B cell (primary cell): ENCODE measurements at regions not wholly inside any gene's neighbourhood (a gene's known extent, or its start where the extent isn't known, plus 50 kb on each side); places are given as distances from the start of the nearest gene placed in this dataset.

Experiments
- ATAC-seq: fragments of 200-7000 bp; cut with Tn5 transposase; one replicate; pipeline ENCODE4 v1.10.0; 2021; ENCODE audit warnings: low read depth, mild to moderate bottlenecking, moderate number of reproducible peaks, moderate library complexity
- CTCF ChIA-PET: fragments of 350-600 bp; sonication (Branson Sonifier 250); formaldehyde crosslinking; loops from one replicate; lab custom pipeline; 2021; ENCODE audit warnings: antibody characterized with exemption, inconsistent platforms; lab: Charles Lee
- POLR2A ChIA-PET: fragments of 350-600 bp; sonication (Branson Sonifier 250); formaldehyde crosslinking; loops from one replicate; lab custom pipeline; 2021; ENCODE audit warnings: antibody characterized with exemption; lab: Charles Lee
- DNase-seq: peaks from one replicate; pipeline ENCODE4 v3.0.0; 2013
- H2AFZ ChIP-seq: 2 replicates; pipeline ENCODE4 v1.6.1; 2012; ENCODE audit warnings: mild to moderate bottlenecking, low read depth, low read length; ENCODE audit not compliant: insufficient read depth, poor library complexity, severe bottlenecking
- H3K27ac ChIP-seq, 2 donors: 1 replicate in 1 of 2; 2 replicates in 1 of 2; pipeline ENCODE4 v1.5.1; 2012 to 2013; ENCODE audit warnings: low read length in 2 of 2, mild to moderate bottlenecking in 2 of 2, moderate library complexity in 1 of 2
- H3K27me3 ChIP-seq, 4 experiments: fragments of 200-600 bp in 1 of 4; sonication (generic) in 1 of 4; replicated peaks in 1 of 4; 1 replicate in 2 of 4; 2 replicates in 2 of 4; pipeline versions ENCODE4 v1.6.1 to v1.7.0; 2013 to 2016; ENCODE audit warnings: low read length in 3 of 4, mild to moderate bottlenecking in 2 of 4, mixed read lengths in 1 of 4, moderate library complexity in 1 of 4; ENCODE audit not compliant: insufficient read depth in 4 of 4, control insufficient read depth in 3 of 4; ENCODE audit errors: control extremely low read depth in 1 of 4
- H3K36me3 ChIP-seq, 2 experiments: replicated peaks in 1 of 2; 1 replicate in 1 of 2; 2 replicates in 1 of 2; pipeline versions ENCODE4 v1.6.1 to v1.7.1; 2013; ENCODE audit warnings: low read length in 1 of 2; ENCODE audit not compliant: insufficient read depth in 2 of 2, control insufficient read depth in 1 of 2; ENCODE audit errors: control extremely low read depth in 1 of 2, extremely low read depth in 1 of 2
- H3K4me1 ChIP-seq, 2 donors: fragments of 200-600 bp in 1 of 2; sonication (generic) in 1 of 2; 1 replicate in 1 of 2; 2 replicates in 1 of 2; pipeline versions ENCODE4 v1.5.1 to v1.6.1; 2013 to 2017; ENCODE audit warnings: low read length in 2 of 2; ENCODE audit not compliant: control insufficient read depth in 2 of 2, insufficient read depth in 2 of 2
- H3K4me2 ChIP-seq: replicated peaks from 2 replicates; pipeline ENCODE3; 2012; ENCODE audit warnings: mild to moderate bottlenecking, low read depth, low read length; ENCODE audit not compliant: poor library complexity, severe bottlenecking
- H3K4me3 ChIP-seq, 5 experiments: fragments of 200-600 bp in 1 of 5; sonication (generic) in 1 of 5; 1 replicate in 3 of 5; 2 replicates in 2 of 5; pipeline versions ENCODE4 v1.5.1 to v1.7.0; 2011 to 2016; ENCODE audit warnings: low read length in 4 of 5, mild to moderate bottlenecking in 4 of 5, low read depth in 2 of 5, control low read depth in 1 of 5, moderate library complexity in 1 of 5; ENCODE audit not compliant: insufficient read depth in 1 of 5; ENCODE audit errors: control extremely low read depth in 1 of 5, extremely low read depth in 1 of 5
- H3K79me2 ChIP-seq: fragments of 200-600 bp; sonication (generic); one replicate; pipeline ENCODE4 v1.6.0; 2016; ENCODE audit warnings: low read length; ENCODE audit not compliant: control insufficient read depth, insufficient read depth
- H3K9ac ChIP-seq: fragments of 200-600 bp; sonication (generic); 2 replicates; pipeline ENCODE4 v1.6.1; 2017; ENCODE audit warnings: mild to moderate bottlenecking, low read length, moderate library complexity
- H3K9me3 ChIP-seq, 3 donors: one replicate each; pipeline versions ENCODE4 v1.6.1 to v1.7.1; 2013; ENCODE audit warnings: low read length in 2 of 3; ENCODE audit not compliant: control insufficient read depth in 2 of 3, insufficient read depth in 1 of 3; ENCODE audit errors: control extremely low read depth in 1 of 3
- H4K20me1 ChIP-seq: 2 replicates; pipeline ENCODE4 v1.6.0; 2012; ENCODE audit warnings: mild to moderate bottlenecking, low read length; ENCODE audit not compliant: insufficient read depth, control insufficient read depth, poor library complexity, severe bottlenecking
- H3K27ac Mint-ChIP-seq: one replicate; pipeline ENCODE4 v1.8.0; 2021; ENCODE audit warnings: mixed read lengths
- H3K27me3 Mint-ChIP-seq: one replicate; pipeline ENCODE4 v1.8.0; 2021; ENCODE audit warnings: mixed read lengths
- H3K4me1 Mint-ChIP-seq: one replicate; pipeline ENCODE4 v1.8.0; 2021; ENCODE audit warnings: mixed read lengths
- H3K4me3 Mint-ChIP-seq: one replicate; pipeline ENCODE4 v1.8.0; 2021; ENCODE audit warnings: mixed read lengths
- H3K9me3 Mint-ChIP-seq: one replicate; pipeline ENCODE4 v1.8.0; 2022; ENCODE audit warnings: mixed read lengths; ENCODE audit not compliant: insufficient read depth
- CTCF ChIP-seq: fragments of 200-600 bp; IDR thresholded peaks from one replicate; pipeline ENCODE4 v1.8.0; 2022; ENCODE audit warnings: antibody characterized with exemption, mild to moderate bottlenecking
- EZH2 ChIP-seq: IDR thresholded peaks from 2 replicates; pipeline ENCODE4 v1.6.1; 2012; ENCODE audit warnings: borderline replicate concordance, low read depth, mild to moderate bottlenecking, moderate library complexity, low read length; ENCODE audit not compliant: insufficient read depth, poor library complexity, severe bottlenecking
- WGBS: methylation state at CpG from one replicate; pipeline ENCODE4 v1.1.5; 2013; ENCODE audit warnings: missing lambda C conversion rate; ENCODE audit not compliant: insufficient coverage; 5-methylcytosine and 5-hydroxymethylcytosine counted together
- intact Hi-C: fragments of 100-400 bp; cut with micrococcal nuclease; formaldehyde crosslinking; loops from one replicate; pipeline ENCODE4 v1.10.0; 2022

- H2AFZ ChIP-seq, result no peak overlapping the region
- peaks cover 0 to 19% (median under 1%) of the 10 kb centered on the region in 3 donors for H3K9me3 ChIP-seq
- no peak overlapping the region for H3K4me3 ChIP-seq
- no peak overlapping the region for H3K9ac ChIP-seq
- Mint-ChIP-seq H3K27ac (no peak overlapping the region), H3K9me3 (peaks cover 7% of the 10 kb centered on the region), H3K4me1 (no peaks in the 10 kb centered on the region), H3K4me3 (no peak overlapping the region), H3K27me3 (peaks cover 37% of the 10 kb centered on the region)
- intact Hi-C loops, result no loop called here
- H3K4me1 ChIP-seq, result no peaks in the 10 kb centered on the region
- peaks cover 0 to 24% (median 4%) of the 10 kb centered on the region in 4 experiments for H3K27me3 ChIP-seq
- H4K20me1 ChIP-seq, result no peaks in the 10 kb centered on the region
- no peak overlapping the region for H3K27ac ChIP-seq
- TF ChIP-seq CTCF (no peak), EZH2 (no peak)
- H3K4me2 ChIP-seq, result no peak overlapping the region
- POLR2A ChIA-PET, result no interaction called here
- H3K79me2 ChIP-seq, result no peaks in the 10 kb centered on the region
- DNase-seq (no peak), ATAC-seq (no peak)
- CTCF ChIA-PET, result no interaction called here
- WGBS, result 9% methylated on average over 74 of the region's 74 CpGs
- H3K36me3 ChIP-seq, result no peaks in the 10 kb centered on the region
Measured at GRCh38 chr7:152925412-152926147, 166.0 kb downstream of the ACTR3B start.

- no peak overlapping the region for H3K27ac ChIP-seq
Measured at GRCh38 chr7:152931633-152932032, 172.1 kb downstream of the ACTR3B start.

More at GRCh38 chr7:152931633-152932032, 172.1 kb downstream of the ACTR3B start:
- no CpG with 5 or more reads among the region's 6 CpGs for WGBS
- H3K4me2 ChIP-seq, result no peak overlapping the region
- H3K36me3 ChIP-seq, result no peaks in the 10 kb centered on the region
- ATAC-seq (no peak), DNase-seq (no peak)
- Mint-ChIP-seq H3K4me1 (no peaks in the 10 kb centered on the region), H3K27me3 (peaks cover 4% of the 10 kb centered on the region), H3K9me3 (no peaks in the 10 kb centered on the region), H3K4me3 (no peak overlapping the region), H3K27ac (no peak overlapping the region)
- H3K27me3 ChIP-seq, result no peaks in the 10 kb centered on the region
- H3K4me3 ChIP-seq, result no peak overlapping the region
- CTCF ChIA-PET, result no interaction called here
- H4K20me1 ChIP-seq, result no peaks in the 10 kb centered on the region
- POLR2A ChIA-PET, result no interaction called here
- no peaks in the 10 kb centered on the region for H3K9me3 ChIP-seq
- no peak overlapping the region for H2AFZ ChIP-seq
- no peak overlapping the region for H3K9ac ChIP-seq
- intact Hi-C loops, result no loop called here
- no peaks in the 10 kb centered on the region for H3K79me2 ChIP-seq
- no peaks in the 10 kb centered on the region for H3K4me1 ChIP-seq
- no peak for TF ChIP-seq CTCF
- no peak for TF ChIP-seq EZH2
